Hypothalamus (tissue), 51 donors: ENCODE measurements at regions not wholly inside any gene's neighbourhood (a gene's known extent, or its start where the extent isn't known, plus 50 kb on each side); places are given as distances from the start of the nearest gene placed in this dataset.
A peak's percentile ranks its signal among the peaks of the same experiment; 100 is the strongest.

ENCODE experiments used
- DNase-seq, 51 donors: peaks; one replicate each; lab custom pipeline; 2025; lab: John Stamatoyannopoulos, UW

GRCh38 chr5:82354543-82354942 lies 76.4 kb upstream of the RPS23 start:
- DNase-seq, result no peak

DNA sequence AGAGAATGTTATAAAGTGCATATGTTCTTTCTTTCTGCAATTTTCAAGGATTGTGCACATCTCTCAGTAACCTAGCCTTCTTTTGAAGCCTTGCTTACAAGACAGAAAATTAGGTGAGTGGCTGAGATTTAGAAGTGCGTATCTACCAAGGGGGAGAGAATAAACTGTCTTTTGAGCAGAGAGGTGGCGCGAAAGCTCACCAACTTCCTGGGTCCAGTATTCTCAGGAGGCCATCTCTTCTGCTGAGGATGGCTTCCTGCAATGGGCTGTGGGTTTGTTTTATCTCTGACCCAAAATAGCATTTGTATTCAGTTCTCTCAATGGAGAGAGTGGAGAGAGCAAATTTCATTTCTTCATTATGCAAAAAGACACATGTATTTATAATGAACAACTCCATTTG lies 75.4 kb upstream of the RPS23 start:
- DNase-seq, result no peak

GRCh38 chr5:82352146-82352791 lies 74.1 kb upstream of the RPS23 start:
- DNase-seq, result no peak

GRCh38 chr5:82351754-82352145 lies 73.6 kb upstream of the RPS23 start:
- peak in 4 of 51 donors; percentile 25 to 79 (median 36) for DNase-seq

DNA sequence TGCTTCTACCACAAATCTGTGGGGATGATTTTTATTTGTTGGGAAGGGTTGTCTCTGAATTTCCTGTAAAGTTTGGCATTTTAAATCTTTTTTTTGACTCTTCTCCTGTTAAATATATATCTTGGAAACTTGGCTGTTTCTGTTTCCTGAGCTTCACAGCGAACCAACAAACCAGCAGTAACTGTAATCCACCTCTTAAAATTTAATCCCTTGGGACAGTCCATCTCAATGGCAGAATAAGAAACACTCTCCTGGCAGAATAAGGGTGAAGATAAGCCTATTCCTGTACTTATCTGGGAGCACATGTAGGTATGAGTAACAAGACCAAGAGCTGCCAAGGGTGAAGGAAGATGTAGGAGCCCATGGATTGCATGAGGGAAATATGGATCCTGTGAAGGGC lies 73.1 kb upstream of the RPS23 start:
- no peak for DNase-seq

DNA sequence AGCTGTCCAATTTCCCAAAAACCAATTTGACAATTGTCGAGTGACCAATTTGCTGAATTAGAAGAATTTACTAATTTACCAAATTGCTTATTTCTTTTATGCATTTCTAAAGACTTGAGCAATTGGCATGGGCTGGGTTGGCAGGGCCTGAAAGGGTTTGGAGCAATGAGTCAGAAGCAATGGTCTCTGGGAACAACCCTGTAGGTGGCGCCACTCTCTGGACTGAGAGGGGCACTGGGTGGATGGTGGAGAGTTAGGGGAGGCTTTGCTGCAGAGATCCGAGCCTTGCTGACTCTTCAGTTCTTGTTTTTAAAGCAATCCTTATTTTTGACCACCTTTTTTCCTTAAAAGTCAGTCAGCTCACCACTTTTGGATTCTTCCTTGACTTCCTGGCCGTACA lies 71.5 kb upstream of the RPS23 start:
- peak in 11 of 51 donors; percentile 3 to 34 (median 12) for DNase-seq

DNA sequence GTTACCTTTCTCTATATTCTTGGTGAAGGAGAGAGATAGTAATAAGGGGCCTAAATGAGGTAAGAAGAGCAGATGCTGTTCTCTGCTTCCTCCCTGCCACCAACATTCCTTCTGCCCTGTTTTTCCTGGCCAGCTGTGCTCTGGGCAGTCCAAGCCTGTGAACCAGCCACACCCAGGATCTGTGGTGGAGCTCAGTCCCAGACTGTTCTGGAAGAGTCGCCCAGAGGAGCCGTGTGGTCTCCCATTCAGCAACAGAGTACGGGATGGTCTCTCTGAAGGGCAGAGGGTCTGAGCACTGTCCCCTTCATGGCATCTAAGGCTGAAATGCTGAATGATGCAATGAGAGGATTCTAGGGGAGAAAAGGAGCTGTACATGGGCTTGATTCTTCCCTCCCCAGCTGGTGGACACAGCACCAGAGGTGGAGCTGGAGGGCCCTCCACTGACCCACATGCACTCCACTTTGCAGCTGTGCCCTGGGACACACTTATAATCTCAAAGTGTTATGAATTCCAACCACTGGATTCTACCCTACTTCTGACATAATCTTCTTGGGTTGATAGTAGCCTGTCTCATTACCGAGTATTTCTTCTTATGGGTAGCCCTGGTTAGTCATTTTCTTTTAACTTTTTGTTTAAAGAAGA lies 70.8 kb upstream of the RPS23 start:
- DNase-seq, result peak in 1 of 51 donors; percentile 23

- DNase-seq, result peak in 44 of 51 donors; percentile 4 to 74 (median 48)
These were observed 69.2 kb upstream of the RPS23 start for GRCh38 chr5:82347201-82347865.

GRCh38 chr5:82346399-82347165 lies 68.4 kb upstream of the RPS23 start:
- DNase-seq, result peak in 6 of 51 donors; percentile 26 to 67 (median 40)

DNA sequence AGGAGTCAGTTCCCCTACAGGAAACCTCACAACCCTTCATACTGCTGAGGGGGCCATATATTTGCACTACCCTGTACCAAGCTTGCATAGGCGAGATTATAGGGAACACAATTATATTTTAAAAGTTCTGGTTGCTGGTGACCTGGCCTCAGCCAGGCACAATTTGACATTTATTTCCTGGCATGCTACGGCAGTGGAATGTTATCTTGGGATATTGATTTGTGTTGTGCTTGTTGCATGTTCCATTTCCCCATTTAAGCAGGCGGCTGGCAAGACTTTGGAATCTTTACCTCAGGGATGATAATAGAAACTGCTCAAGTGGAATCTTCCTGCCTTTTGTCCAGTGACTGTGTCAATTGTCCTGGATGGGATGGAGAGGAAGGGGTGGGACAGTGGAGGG lies 67.0 kb upstream of the RPS23 start:
- DNase-seq, result no peak

GRCh38 chr5:82341325-82341724 lies 63.2 kb upstream of the RPS23 start:
- no peak for DNase-seq

DNA sequence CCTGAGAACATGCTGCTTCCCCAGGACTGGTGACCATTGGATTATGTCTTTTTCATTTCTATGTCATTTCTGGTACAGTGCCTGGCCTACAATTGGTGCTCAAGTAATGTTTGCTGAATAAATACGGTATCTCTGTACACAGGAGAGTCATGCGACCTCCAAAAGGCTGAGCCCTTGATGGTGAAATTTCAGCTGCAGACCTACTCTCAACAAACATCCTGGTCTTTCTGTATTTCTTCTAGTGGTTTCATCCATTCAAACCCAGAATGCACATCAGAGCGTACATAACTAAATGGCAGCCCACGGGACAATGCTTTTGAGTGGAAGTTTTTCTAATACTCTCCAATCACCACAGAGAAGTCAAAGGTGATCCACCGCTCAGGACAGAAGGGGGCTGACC lies 62.6 kb upstream of the RPS23 start:
- no peak for DNase-seq

GRCh38 chr5:82339792-82340191 lies 61.6 kb upstream of the RPS23 start:
- DNase-seq, result no peak

DNA sequence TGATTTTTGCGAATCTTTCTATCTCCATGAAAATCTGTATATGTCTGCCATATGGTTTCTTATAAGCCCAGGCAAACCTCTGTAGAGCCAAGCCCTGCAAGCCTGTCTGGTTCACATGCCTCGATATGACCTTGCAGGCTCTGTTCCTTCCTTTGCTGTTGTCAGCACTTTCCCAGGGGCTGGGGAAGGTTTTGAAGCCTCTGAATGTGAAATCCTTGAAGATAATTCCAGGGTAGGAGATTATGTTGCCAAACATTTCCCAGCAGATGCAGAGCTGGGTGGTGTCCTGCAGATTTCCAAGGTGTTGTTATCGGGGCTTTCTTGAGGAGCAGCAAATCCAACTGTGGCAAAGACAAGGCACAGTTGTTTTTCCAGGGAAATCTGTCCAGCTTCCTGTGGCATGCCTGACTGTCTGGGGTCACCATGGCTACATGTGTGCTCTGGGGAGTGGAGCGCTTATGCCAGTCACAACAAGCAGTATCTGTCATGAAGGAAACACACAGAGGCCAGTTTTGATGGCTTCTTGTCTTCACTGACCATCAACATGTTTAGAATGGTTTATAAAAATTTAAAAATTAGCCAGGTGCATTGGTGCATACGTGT lies 60.7 kb upstream of the RPS23 start:
- no peak for DNase-seq

DNA sequence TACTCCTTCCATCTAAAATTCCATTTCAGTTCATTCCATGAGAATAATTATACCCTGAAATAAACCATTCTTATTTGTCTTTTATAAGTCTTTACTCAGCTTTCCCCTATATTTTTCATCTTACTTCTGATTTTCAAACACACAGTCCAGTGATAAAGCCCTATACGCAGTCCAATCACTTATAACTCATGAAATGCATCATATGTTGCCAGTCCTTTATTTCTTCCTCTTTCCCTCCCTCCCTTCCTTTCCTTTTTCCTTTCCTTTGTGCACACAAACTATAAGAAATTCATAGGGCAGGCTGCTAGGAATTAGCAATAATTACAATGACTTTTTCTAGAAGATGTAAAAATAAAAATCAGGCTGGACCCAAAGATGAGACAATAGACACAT lies 58.8 kb upstream of the RPS23 start:
- no peak for DNase-seq

DNA sequence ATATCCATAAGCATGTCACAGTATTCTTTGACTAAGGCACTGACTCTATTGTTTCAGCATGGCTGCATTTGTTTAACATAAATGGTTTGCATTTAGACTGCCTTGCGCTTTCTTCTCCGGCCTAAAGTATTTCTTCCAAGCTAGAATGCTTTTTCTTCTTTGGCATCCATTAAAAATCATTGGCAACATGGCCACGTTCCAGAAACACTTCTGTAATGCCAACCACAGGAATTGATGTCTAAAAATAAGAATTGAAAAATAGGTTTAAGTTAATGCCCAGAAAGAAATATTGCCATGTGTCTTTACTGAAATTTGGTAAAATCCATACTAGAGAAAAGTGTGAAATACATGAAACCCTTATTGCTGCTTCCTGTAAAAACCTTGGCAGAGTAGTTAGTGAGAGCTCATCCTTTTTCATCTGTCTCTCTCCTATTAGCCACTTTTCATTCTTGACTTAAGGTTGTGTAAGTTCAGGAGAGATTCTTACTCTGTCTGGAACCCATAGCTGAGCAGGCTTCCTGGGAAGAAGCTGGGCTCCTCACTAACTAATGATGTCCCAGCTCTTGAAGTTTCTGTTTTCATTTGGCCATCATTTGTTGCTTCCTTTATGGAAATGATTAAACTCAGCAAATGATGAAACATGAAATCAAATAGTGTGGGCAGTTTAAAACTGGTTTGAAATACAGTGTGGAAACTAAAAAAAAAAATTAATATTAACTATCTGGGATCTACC lies 58.2 kb upstream of the RPS23 start:
- DNase-seq, result no peak

- DNase-seq, result no peak
These were observed 57.7 kb upstream of the RPS23 start for GRCh38 chr5:82335806-82336205.

DNA sequence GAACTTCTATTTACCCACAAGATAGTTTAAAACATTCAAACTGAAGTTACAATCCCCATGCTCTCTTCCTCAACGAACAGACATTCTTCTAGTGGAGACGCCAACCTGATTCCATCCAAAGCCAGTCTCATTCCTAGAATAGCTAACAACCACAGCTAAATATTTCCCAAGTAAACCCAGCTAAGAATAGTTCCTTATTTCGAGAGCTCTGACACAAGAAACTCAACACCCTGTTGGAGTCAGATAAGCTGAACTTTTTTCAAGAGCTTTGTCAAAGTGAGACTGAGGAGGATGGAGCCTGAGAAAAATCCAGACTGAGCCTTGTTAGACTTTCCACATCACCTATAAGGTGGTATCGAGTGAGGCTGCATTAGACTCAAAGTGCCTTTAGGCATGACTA lies 56.7 kb upstream of the RPS23 start:
- DNase-seq, result no peak

DNA sequence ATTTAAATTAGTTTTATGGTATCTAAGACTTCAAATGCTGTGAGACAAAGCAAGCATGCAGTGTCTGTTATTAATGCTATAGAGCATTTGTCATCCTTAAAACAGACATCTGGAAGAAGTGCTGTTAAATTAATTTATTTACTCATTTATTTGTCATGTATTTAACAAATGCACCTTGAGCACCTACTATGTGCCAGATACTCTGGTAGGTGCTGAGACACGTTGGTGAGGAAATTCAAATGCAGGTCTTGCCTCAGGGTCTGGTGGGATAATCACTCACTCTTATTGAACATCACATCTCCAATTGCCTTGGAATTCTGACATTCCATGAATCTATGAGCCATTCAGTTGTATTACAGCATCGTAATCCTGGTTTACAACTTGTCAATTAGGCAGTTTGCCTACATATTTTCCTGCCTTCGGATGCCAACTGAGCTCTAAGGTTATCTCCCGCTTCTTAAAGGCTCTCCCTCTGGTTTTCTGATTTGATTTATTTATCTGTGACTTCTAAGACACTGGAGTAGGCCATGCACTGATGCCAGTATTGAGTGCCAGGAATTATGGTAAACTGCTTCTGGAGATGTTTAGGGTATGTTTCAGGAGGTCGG lies 56.0 kb upstream of the RPS23 start:
- no peak for DNase-seq
